ENCODE measurements at regions not wholly inside any gene's neighbourhood (a gene's known extent, or its start where the extent isn't known, plus 50 kb on each side); places are given as distances from the start of the nearest gene placed in this dataset.

- no peak for DNase-seq
These were observed 65.2 kb upstream of the FAM47B start for GRCh38 chrX:34877436-34877835.

- DNase-seq, result no peak
These were observed 63.2 kb upstream of the FAM47B start for GRCh38 chrX:34879346-34879745.

- no peak for DNase-seq
These were observed 62.7 kb upstream of the FAM47B start for GRCh38 chrX:34879886-34880285.

- DNase-seq, result no peak
These were observed 61.9 kb upstream of the FAM47B start for GRCh38 chrX:34880656-34881055.

GRCh38 chrX:34881671-34882070, 60.9 kb upstream of the FAM47B start:
- no peak for DNase-seq

- no peak for DNase-seq
These were observed 57.8 kb upstream of the FAM47B start for GRCh38 chrX:34884817-34885216.

- DNase-seq, result no peak
These were observed 56.6 kb upstream of the FAM47B start for GRCh38 chrX:34886011-34886410.

- DNase-seq, result no peak
These were observed 51.2 kb upstream of the FAM47B start for GRCh38 chrX:34891391-34891790.
